CD4-positive, alpha-beta T cell treated with Interleukin-17A for 1 hour (primary cell): ENCODE measurements at regions not wholly inside any gene's neighbourhood (a gene's known extent, or its start where the extent isn't known, plus 50 kb on each side); places are given as distances from the start of the nearest gene placed in this dataset.

Experiments used
- DNase-seq: peaks from one replicate; pipeline ENCODE4 v3.0.0-alpha.2; 2020

DNA sequence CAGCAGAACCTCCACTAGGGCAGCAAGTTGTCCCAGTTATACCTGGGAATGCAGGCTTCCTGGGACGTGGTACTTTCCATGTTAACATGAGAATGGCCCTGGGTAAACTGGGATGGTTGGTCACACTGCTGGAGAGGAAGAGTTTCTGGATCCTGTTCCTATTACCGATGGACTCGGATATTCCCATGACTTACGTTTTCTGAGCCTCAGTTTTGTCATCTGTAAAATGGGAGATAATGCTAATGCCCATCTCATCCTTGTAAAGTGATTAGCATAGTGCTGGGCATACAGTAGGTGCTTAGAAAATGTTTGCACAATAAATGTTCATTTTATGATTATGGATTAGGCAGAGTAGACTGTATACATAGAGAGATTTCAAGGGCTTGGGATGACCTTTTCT lies 280.9 kb upstream of the EEF2KMT start:
- no peak for DNase-seq

- no peak for DNase-seq
These were observed 279.8 kb upstream of the EEF2KMT start for GRCh38 chr16:5377280-5377898.

DNA sequence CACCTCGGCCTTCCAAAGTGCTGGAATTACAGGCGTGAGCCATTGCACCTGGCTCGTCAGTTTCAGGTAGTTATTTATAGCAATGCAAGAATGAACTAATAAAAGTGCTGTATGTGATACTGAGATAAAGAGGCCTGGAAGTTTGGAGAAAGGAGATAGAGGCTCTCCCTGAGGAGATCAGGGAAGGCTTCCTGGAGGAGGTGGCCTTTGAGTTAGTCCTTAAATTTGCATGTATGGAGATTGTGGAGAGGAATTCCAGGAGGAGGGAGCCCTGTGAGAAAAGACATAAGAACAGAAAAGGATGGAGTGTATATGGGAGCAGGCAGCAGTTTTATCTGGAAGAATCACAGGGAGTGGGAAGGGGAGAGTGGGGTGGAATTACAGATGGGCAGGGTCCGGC lies 276.6 kb upstream of the EEF2KMT start:
- no peak for DNase-seq

DNA sequence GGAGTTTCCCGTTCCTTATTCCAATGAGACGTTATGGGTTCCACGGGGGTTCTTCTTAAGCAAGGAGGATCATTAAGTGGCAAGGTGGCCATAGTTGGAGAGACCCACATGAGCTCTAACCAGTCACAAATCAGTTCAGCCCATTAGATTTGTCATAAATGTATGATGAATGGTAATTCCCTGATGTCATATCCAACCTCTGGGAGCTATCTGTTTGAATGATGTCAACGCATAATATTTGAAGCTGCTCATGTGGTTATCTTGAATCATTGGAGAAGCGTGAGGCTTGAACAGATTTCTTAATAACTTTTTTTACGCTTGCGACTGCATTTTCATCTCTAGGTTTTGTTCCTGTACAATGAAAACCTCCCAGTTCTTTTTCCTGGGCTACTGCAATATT lies 270.4 kb upstream of the EEF2KMT start:
- DNase-seq, result no peak

DNA sequence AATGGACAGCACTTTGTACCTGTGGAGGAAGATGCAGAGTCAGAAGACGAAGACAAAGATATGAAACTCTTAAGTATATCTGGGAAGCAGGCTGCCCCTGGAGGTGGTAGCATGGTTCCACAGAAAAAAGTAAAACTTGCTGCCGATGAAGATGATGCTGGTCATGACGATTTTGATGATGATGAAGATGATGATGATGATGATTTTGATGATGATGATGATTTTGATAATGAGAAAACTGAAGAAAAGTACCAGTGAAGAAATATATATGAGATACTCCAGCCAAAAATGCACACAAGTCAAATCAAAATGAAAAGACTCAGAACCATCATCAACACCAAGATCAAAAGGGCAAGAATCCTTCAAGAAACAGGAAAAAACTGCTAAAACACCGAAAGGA lies 268.5 kb upstream of the EEF2KMT start:
- no peak for DNase-seq

- no peak for DNase-seq
These were observed 266.6 kb upstream of the EEF2KMT start for GRCh38 chr16:5364186-5364585.

DNA sequence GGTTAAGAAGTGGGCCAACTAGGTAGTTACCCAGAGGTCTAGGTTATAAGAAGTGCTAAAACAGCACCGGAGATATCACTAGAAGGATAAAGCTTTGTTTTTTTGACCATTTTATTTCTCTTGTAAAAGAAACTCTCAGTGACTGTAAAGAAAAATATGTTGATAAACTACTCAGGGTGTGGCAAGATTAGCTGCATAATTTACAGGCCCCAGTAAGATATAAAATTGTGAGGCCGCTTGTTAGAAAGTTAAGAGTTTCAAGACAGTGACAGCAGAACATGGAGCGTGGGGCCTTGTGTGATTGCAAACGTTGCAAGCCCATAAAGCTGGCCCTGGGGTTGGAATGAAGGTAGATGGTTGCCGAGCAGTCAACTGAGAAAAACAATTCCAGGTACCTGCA lies 263.7 kb upstream of the EEF2KMT start:
- no peak for DNase-seq

DNA sequence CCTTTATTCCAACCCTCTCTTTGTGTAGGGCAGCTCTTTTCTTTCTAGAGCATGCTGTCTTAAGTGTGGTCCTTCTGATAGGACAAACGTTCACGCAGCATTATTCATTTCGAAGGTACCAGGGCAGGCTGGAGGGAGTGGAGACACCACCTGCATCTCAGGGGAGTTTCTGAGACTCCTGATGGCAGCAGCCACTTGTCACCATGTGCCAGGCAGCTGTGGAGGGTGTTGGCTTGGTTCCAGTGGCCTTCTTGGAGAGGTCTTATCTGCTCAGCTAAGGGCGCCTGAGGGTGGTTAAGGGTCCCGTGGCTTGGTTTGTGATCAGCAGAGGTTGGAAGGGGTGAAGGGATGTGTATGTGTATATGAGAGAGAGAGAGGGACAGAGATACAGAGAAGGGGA lies 257.1 kb upstream of the EEF2KMT start:
- no peak for DNase-seq

DNA sequence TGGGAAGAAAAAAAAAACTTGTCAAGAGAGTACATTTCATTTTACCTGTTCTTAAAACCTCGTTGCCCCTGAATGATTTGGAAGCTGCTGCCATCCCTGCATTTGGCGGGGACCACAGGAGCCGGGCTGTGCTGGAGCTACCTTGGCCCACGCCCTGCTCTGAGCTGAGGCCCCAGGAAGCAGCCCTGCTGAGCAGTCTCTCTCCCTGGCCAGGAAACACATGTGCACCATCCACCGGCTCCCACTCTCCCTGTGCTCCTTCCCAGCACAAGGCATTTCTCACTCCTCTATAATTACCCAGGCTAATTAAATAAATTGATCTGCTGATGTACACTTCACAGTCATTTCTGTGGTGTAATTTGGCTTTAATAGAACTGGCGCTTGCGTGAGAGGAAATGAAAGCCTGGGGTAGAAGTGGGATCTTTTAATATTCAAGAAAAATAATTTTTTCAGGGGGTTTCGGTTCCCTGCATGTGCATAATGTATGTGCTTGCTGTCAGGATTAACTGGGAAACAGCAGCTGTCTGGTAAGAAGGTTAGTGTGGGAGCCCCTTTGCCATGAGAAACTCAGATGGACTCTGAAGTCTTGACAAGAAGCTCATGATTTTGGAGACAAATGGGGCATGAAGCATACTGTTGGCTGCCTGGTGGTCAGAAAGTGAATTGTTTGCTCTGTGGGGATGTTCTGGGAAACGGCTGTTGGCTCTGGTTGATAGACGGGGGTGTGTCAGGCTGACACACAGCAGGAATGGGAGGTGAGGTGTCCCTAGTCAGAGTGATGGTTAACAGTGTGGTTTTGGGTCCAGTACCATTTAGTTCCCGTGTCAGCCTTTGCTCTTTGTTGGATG lies 252.3 kb upstream of the EEF2KMT start:
- DNase-seq, result no peak

DNA sequence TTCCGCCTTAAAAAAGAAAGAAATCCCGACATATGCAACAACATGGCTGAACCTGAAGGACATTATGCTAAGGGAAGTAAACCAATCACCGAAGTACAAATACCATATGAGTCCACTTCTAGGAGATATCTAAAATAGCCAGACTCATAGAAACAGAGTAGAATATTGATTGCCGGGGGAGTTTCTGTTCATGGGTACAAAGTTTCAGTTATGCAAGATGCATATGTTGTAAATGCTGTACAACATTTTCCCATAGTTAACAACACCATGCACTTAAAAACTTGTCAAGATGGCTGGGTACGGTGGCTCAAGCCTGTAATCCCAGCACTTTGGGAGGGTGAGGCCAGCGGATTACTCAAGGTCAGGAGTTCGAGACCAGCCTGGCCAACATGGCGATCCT lies 251.5 kb upstream of the EEF2KMT start:
- DNase-seq, result no peak

- DNase-seq, result no peak
These were observed 250.0 kb upstream of the EEF2KMT start for GRCh38 chr16:5347561-5347960.

GRCh38 chr16:5336941-5337340 lies 239.3 kb upstream of the EEF2KMT start:
- DNase-seq, result no peak

DNA sequence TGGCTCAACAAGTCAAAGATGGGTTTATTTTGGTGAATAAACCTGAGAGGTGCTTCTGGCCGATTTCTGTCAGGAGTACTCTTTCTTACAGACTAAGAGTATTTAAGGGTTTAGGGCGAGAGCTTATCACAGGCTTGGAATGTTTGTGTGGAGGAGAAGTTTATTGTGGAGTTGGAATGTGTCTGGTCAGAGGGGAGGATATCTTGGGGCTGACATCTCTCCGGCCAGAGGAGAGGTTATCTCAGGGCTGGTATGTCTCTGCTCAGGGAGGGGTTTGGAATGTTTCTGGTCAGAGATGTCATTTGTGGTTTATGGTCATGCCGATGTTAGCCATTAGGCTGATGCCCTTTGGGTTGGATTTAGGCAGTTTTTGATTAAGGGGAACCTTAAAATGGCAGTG lies 236.4 kb upstream of the EEF2KMT start:
- DNase-seq, result no peak

- DNase-seq, result no peak
These were observed 235.5 kb upstream of the EEF2KMT start for GRCh38 chr16:5333126-5333525.

DNA sequence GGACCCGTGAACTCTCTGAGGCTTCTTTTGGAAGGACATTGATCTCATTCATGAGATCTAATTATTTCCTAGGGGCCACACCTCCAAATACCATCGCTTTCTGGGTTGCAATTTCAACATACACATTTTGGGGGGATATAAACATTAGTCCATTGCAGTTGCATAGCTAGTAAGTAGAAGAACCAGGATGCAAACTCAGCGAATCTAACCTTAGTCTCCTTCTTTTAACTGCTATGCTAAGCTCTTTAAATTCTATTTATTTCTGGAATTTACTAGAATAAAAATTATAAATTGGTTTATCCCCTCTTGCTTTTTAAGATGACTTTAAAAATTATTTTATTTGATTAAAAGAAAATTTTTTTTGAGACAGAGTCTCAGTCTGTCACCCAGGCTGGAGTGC lies 232.5 kb upstream of the EEF2KMT start:
- DNase-seq, result no peak

GRCh38 chr16:5328546-5328945 lies 231.0 kb upstream of the EEF2KMT start:
- DNase-seq, result no peak

DNA sequence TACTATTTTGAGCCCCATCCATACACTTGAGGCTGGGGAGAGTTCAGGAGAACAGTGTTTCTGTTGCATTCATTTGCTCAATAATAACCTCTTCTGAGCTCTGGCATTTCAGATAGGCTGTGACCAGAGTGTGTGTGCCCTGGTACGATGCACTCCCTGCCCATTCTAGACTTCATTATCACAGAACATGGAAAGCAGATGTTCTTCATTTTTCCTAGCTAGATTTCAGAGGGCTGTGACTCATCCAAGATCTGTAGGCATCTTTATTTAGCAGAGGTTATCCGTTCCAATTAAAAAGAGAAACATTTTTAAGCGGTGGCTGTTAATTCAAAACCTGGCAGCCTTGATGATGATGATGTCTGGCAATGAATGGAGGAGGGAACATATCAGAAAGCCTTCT lies 228.8 kb upstream of the EEF2KMT start:
- DNase-seq, result no peak

DNA sequence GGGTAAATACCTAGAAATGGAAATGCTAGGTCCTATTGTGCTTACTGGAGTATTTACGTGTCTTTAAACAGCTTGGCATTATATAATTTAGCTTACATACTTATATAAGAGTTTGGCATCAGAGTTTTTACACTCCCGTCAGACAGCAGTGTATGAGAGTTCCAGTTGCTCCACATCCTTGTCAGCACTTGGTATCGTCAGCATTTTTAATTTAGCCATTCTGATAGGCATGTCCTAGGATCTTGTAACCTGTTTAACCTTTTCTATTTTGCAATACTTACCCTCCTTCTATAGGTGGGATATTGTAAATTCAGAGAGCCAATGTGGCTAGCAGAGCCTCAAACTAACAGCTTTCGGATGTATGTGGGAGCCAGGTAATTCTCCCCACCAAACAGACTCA lies 228.3 kb upstream of the EEF2KMT start:
- DNase-seq, result no peak

GRCh38 chr16:5323284-5324141 lies 225.9 kb upstream of the EEF2KMT start:
- no peak for DNase-seq

DNA sequence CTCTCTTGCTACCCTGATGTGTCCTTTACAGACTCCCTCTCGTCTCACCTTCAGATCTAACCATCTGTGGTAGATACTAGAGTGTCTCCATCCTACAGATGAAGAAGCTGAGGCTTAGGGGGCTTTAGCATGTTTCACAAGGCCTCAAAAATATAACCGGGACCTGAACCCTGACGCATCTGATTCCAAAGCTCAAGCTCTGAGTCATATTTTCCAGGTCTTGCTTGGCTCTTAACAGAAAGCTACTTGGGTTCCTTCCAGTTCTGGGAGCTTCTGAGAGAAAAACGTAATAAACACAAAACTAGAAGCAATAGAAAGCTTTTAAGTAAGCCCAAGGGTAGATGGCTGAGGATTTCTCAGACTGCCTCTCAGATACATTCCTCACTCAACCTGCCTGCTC lies 224.3 kb upstream of the EEF2KMT start:
- DNase-seq, result no peak

GRCh38 chr16:5319799-5320198 lies 222.2 kb upstream of the EEF2KMT start:
- no peak for DNase-seq

DNA sequence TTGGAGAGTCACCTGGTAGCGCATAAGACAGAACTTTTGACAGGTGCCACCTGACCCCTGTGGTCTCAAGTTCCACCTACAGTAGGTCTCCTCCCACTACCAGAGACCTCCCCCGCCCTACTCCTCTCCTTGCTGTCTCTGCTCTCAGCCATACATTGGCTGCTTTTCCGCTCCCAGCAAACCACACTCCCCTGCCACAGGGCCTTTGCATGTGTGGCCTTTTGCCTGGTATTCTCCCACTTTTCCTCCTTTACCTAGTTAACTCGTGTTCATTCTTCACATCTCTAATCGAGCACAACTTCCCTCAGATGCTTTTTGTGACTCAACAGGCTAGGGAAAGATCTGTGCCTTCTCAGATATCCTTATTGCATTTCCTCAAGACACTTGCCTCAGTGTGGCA lies 218.3 kb upstream of the EEF2KMT start:
- DNase-seq, result no peak

DNA sequence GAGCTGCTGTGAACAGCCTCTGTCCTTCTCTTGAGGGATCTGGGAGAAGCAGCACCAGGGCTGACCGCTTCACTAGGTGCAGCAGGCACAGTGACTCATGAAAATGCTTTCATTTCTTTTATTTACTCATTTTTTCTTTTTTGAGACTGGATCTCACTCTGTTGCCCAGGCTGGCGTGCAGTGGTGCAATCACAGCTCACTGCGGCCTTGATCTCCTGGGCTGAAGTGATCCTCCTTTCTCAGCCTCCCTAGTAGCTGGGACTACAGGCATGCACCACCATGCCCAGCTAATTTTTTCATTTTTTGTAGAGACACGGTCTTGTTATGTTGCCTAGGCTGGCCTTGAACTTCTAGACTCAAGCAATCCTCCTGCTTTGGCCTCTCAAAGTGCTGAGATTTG lies 216.8 kb upstream of the EEF2KMT start:
- no peak for DNase-seq
